Thyroid gland (tissue), 4 donors: ENCODE measurements at regions not wholly inside any gene's neighbourhood (a gene's known extent, or its start where the extent isn't known, plus 50 kb on each side); places are given as distances from the start of the nearest gene placed in this dataset.

Experiments
- CTCF ChIP-seq, 6 experiments: fragments of 200-600 bp in 3 of 6; fragments of 450-650 bp in 3 of 6; sonication (generic) in 3 of 6; IDR thresholded peaks; one replicate each; pipeline ENCODE4 v1.5.1; 2016 to 2019; ENCODE audit warnings: antibody characterized with exemption in 6 of 6, mild to moderate bottlenecking in 2 of 6, inconsistent platforms in 1 of 6, moderate library complexity in 1 of 6
- POLR2A ChIP-seq, 2 donors: fragments of 450-650 bp; IDR thresholded peaks; one replicate each; pipeline ENCODE4 v1.6.1; 2017; ENCODE audit warnings: antibody characterized with exemption in 2 of 2, mild to moderate bottlenecking in 2 of 2, moderate library complexity in 1 of 2

DNA sequence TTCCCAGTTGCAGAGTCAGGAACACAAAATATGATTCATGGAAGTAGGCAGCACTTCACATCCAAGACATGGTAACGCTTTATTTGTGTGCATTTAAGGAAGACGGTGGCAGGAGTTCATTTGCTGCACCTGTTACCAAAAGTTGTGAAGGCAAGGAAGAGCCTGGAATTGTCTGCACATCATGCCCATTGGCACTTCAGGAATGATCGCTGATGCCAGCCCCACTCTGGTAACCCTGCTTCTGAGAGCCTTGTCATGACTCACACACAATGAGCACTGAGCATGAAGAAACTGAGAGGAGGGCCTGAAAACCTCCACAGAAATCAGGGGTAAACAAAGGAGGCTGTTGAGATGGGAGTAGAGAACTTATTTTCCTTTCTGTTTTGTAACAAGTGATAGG, 181.1 kb downstream of the RPS12 start:
- TF ChIP-seq CTCF (IDR thresholded peaks at IDR 0.05): no peak
- no peak for TF ChIP-seq POLR2A (IDR thresholded peaks at IDR 0.05)
